ENCODE measurements at regions not wholly inside any gene's neighbourhood (a gene's known extent, or its start where the extent isn't known, plus 50 kb on each side); places are given as distances from the start of the nearest gene placed in this dataset.

DNA sequence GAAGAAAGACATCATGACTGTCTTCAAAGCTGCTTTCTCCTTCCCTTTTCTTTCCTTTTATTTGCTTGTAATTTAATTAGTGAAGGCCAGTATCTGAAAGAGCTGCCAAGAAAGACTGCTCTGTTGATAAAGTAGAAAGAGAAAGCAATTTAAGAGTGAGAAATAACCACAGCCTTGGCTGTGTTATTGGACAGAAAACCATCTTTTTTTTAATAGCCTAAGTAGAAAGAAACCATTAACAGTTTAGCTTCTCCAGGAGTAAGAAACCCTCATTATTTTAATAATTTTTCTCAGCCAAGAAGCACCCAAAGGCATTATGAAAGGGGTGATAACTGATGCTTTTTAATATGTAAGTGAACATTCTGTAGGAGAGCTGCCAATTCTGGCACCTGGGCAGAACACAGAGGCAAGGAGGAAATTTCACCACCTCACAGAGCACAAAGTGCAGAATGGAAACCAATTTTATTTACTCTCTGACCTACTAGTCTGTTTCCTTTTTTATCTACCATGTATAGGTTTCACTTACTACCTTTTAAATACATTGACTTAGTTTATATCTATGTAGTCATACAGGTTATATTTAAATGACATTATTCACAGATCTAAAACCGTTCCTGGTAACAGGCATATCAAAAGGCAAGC lies 703.2 kb downstream of the MRPL39 start:
- TF ChIP-seq, protein P1, sequence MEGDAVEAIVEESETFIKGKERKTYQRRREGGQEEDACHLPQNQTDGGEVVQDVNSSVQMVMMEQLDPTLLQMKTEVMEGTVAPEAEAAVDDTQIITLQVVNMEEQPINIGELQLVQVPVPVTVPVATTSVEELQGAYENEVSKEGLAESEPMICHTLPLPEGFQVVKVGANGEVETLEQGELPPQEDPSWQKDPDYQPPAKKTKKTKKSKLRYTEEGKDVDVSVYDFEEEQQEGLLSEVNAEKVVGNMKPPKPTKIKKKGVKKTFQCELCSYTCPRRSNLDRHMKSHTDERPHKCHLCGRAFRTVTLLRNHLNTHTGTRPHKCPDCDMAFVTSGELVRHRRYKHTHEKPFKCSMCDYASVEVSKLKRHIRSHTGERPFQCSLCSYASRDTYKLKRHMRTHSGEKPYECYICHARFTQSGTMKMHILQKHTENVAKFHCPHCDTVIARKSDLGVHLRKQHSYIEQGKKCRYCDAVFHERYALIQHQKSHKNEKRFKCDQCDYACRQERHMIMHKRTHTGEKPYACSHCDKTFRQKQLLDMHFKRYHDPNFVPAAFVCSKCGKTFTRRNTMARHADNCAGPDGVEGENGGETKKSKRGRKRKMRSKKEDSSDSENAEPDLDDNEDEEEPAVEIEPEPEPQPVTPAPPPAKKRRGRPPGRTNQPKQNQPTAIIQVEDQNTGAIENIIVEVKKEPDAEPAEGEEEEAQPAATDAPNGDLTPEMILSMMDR (IDR thresholded peaks at IDR 0.05) = no peak
- TF ChIP-seq POLR2A (IDR thresholded peaks at IDR 0.05) (no peak), POLR2AphosphoS5 (IDR thresholded peaks at IDR 0.05) (no peak)
